HepG2 (cell line): ENCODE measurements at regions not wholly inside any gene's neighbourhood (a gene's known extent, or its start where the extent isn't known, plus 50 kb on each side); places are given as distances from the start of the nearest gene placed in this dataset.

Experiments
- ATAC-seq: fragments of 200-7000 bp; cut with Tn5 transposase; 3 replicates; pipeline ENCODE4 v1.9.1; 2020; ENCODE audit warnings: mild to moderate bottlenecking, moderate library complexity
- BruUV-seq: library from RNA; stranded (reverse); fragments of 400-500 nt; replicated peaks from 2 replicates; lab custom pipeline; 2021; lab: Mats Ljungman, UMichigan
- CTCF ChIA-PET: fragments of 300-600 bp; formaldehyde crosslinking; extraction: SDS; loops from one replicate; lab custom pipeline; 2021; ENCODE audit warnings: low total read pairs, inconsistent platforms, low intra/inter-chr PET ratio; lab: Yijun Ruan, JAX
- POLR2A ChIA-PET: fragments of 350-600 bp; sonication (Branson Sonifier 250); formaldehyde crosslinking; loops from one replicate; lab custom pipeline; 2020; ENCODE audit warnings: antibody characterized with exemption, inconsistent platforms; lab: Yijun Ruan, JAX
- DNase-seq: peaks from one replicate; pipeline ENCODE4 v3.0.0-alpha.2; 2015; ENCODE audit warnings: low spot score
- FAIRE-seq: peaks from 3 replicates; lab custom pipeline; 2011; peaks lifted over from hg19 to GRCh38; lab: Jason Lieb, UNC
- H2AFZ ChIP-seq: one replicate; pipeline ENCODE4 v1.6.1; 2011; ENCODE audit warnings: low read length, inconsistent platforms
- H3K27ac ChIP-seq: fragments of 300-600 bp; 3 replicates; pipeline ENCODE4 v1.8.0; 2011; ENCODE audit warnings: mixed run types, mild to moderate bottlenecking, mixed read lengths, low read length, inconsistent platforms; ENCODE audit not compliant: insufficient read depth; ENCODE audit errors: extremely low read length
- H3K27me3 ChIP-seq, 2 experiments: fragments of 200-600 bp in 1 of 2; 2 replicates in 1 of 2; 3 replicates in 1 of 2; pipeline versions ENCODE4 v1.6.0 to v1.8.0; 2011; ENCODE audit warnings: low read length in 2 of 2, mild to moderate bottlenecking in 2 of 2, moderate library complexity in 2 of 2, inconsistent platforms in 1 of 2; ENCODE audit not compliant: insufficient read depth in 2 of 2, control insufficient read depth in 1 of 2
- H3K36me3 ChIP-seq, 2 experiments: fragments of 200-600 bp in 1 of 2; replicated peaks in 1 of 2; 2 replicates in 1 of 2; 3 replicates in 1 of 2; pipeline versions ENCODE4 v1.5.1 to v1.8.0; 2011; ENCODE audit warnings: low read length in 2 of 2, inconsistent platforms in 1 of 2; ENCODE audit not compliant: insufficient read depth in 2 of 2, control insufficient read depth in 1 of 2
- H3K4me1 ChIP-seq: 2 replicates; pipeline ENCODE4 v1.5.1; 2012; ENCODE audit warnings: low read length, inconsistent platforms; ENCODE audit not compliant: insufficient read depth
- H3K4me2 ChIP-seq: 2 replicates; pipeline ENCODE4 v1.6.0; 2011; ENCODE audit warnings: low read depth, low read length, inconsistent platforms
- H3K4me3 ChIP-seq, 3 experiments: fragments of 200-600 bp in 1 of 3; sonication (generic), shearing (Covaris generic) in 1 of 3; replicated peaks in 1 of 3; 2 replicates each; pipeline ENCODE4 v1.5.1; 2011 to 2016; ENCODE audit warnings: low read length in 3 of 3, inconsistent platforms in 2 of 3, low read depth in 2 of 3, mild to moderate bottlenecking in 2 of 3, control low read depth in 1 of 3, mixed read lengths in 1 of 3; ENCODE audit not compliant: insufficient read depth in 1 of 3
- H3K79me2 ChIP-seq: one replicate; pipeline ENCODE4 v1.6.1; 2011; ENCODE audit warnings: low read length, inconsistent platforms; ENCODE audit not compliant: insufficient read depth
- H3K9ac ChIP-seq: 2 replicates; pipeline ENCODE4 v1.6.0; 2011; ENCODE audit warnings: mild to moderate bottlenecking, low read depth, low read length, inconsistent platforms; ENCODE audit not compliant: insufficient read depth
- H3K9me3 ChIP-seq: 2 replicates; pipeline ENCODE4 v1.5.1; 2012; ENCODE audit warnings: mild to moderate bottlenecking, low read length
- H4K20me1 ChIP-seq: 2 replicates; pipeline ENCODE4 v1.6.0; 2011; ENCODE audit warnings: inconsistent platforms, mild to moderate bottlenecking, low read length, moderate library complexity; ENCODE audit not compliant: insufficient read depth
- CHD4 ChIP-seq: fragments of 200-600 bp; sonication (generic); IDR thresholded peaks from 2 replicates; pipeline ENCODE4 v1.7.0; 2017; ENCODE audit warnings: mild to moderate bottlenecking, low read length, borderline replicate concordance
- DDIT3 ChIP-seq: sonication (generic); formaldehyde crosslinking; IDR thresholded peaks from 2 replicates; pipeline ENCODE4 v1.4.0; 2020; ENCODE audit warnings: mild to moderate bottlenecking, missing genetic modification reagents
- FOXA3 ChIP-seq: IDR thresholded peaks from 2 replicates; pipeline ENCODE4 v1.6.1; 2016; ENCODE audit warnings: missing genetic modification reagents, missing compliant biosample characterization
- HNF4G ChIP-seq, 2 experiments: sonication (generic) in 1 of 2; formaldehyde crosslinking in 1 of 2; IDR thresholded peaks; 2 replicates each; pipeline versions ENCODE4 v1.4.0 to v1.6.1; 2011 to 2020; ENCODE audit warnings: borderline replicate concordance in 2 of 2, low read depth in 2 of 2, mild to moderate bottlenecking in 2 of 2, low read length in 1 of 2, missing genetic modification reagents in 1 of 2, moderate library complexity in 1 of 2
- IKZF5 ChIP-seq: IDR thresholded peaks from 2 replicates; pipeline ENCODE4 v1.6.1; 2018; ENCODE audit warnings: missing genetic modification reagents, mild to moderate bottlenecking, missing compliant biosample characterization
- LBX2 ChIP-seq: sonication (generic); formaldehyde crosslinking; IDR thresholded peaks from 2 replicates; pipeline ENCODE4 v1.5.0; 2020; ENCODE audit warnings: missing genetic modification reagents, mild to moderate bottlenecking, borderline replicate concordance
- PLRG1 ChIP-seq: fragments of 450-650 bp; conservative IDR thresholded peaks from 2 replicates; pipeline ENCODE4 v1.6.1; 2016
- RARG ChIP-seq: sonication (generic); formaldehyde crosslinking; IDR thresholded peaks from 2 replicates; pipeline ENCODE4 v1.4.0; 2020; ENCODE audit warnings: low read depth, mild to moderate bottlenecking, missing genetic modification reagents
- SKIL ChIP-seq: sonication (generic); formaldehyde crosslinking; IDR thresholded peaks from 2 replicates; pipeline ENCODE4 v1.8.0; 2022; ENCODE audit warnings: missing genetic modification reagents, mild to moderate bottlenecking, moderate library complexity, borderline replicate concordance
- SNAI1 ChIP-seq: sonication (generic); formaldehyde crosslinking; IDR thresholded peaks from 2 replicates; pipeline ENCODE4 v1.5.0; 2020; ENCODE audit warnings: mild to moderate bottlenecking, missing genetic modification reagents, borderline replicate concordance
- YEATS4 ChIP-seq: sonication (generic); formaldehyde crosslinking; IDR thresholded peaks from 2 replicates; pipeline ENCODE4 v1.4.0; 2020; ENCODE audit warnings: missing genetic modification reagents, borderline replicate concordance
- ZFP82 ChIP-seq: sonication (generic); formaldehyde crosslinking; IDR thresholded peaks from 2 replicates; pipeline ENCODE4 v1.5.1; 2020; ENCODE audit warnings: mild to moderate bottlenecking, missing genetic modification reagents, borderline replicate concordance
- ZNF496 ChIP-seq: sonication (generic); formaldehyde crosslinking; IDR thresholded peaks from 2 replicates; pipeline ENCODE4 v1.8.1; 2023; ENCODE audit warnings: mild to moderate bottlenecking, moderate library complexity, missing genetic modification reagents; ENCODE audit not compliant: insufficient replicate concordance
- ZNF660 ChIP-seq: sonication (generic); formaldehyde crosslinking; IDR thresholded peaks from 2 replicates; pipeline ENCODE4 v1.5.1; 2020; ENCODE audit warnings: mild to moderate bottlenecking, low read depth, missing genetic modification reagents, borderline replicate concordance
- ZNF7 ChIP-seq: IDR thresholded peaks from 2 replicates; pipeline ENCODE4 v1.6.1; 2016; ENCODE audit warnings: missing biosample characterization, missing genetic modification reagents
- ZNF724P ChIP-seq: sonication (generic); formaldehyde crosslinking; IDR thresholded peaks from 2 replicates; pipeline ENCODE4 v1.8.0; 2022; ENCODE audit warnings: missing genetic modification reagents, borderline replicate concordance
- WGBS: methylation state at CpG from one replicate; pipeline ENCODE4 v1.1.6; 2017; ENCODE audit warnings: low lambda C conversion rate; 5-methylcytosine and 5-hydroxymethylcytosine counted together
- in situ Hi-C: cut with HindIII; loops from 2 replicates; pipeline ENCODE4 v1.10.0; 2017; ENCODE audit warnings: low pct_unique_long_range_greater_than_20kb; ENCODE audit not compliant: extremely low pct_ligation_motif_present
- intact Hi-C: fragments of 100-400 bp; cut with micrococcal nuclease; formaldehyde crosslinking; loops from one replicate; pipeline ENCODE4 v1.10.0; 2022; ENCODE audit not compliant: unreplicated experiment

GRCh38 chr11:71075871-71076420 is 176.4 kb downstream of the SHANK2 start:
- no peak overlapping the region for H3K4me2 ChIP-seq
- POLR2A ChIA-PET, result no interaction called here
- no peak overlapping the region for H3K9ac ChIP-seq
- no TSS peak for BruUV-seq
- 96% methylated on average over 7 of the region's 10 CpGs for WGBS
- ATAC-seq (peak; percentile 14; the same call in 1 of the 3 replicates), DNase-seq (no peak), FAIRE-seq (no peak)
- in situ Hi-C loops (no loop called here), intact Hi-C loops (no loop called here)
- CTCF ChIA-PET, result no interaction called here
- no peak overlapping the region for H2AFZ ChIP-seq
- no peaks in the 10 kb centered on the region for H3K9me3 ChIP-seq
- no peaks in the 10 kb centered on the region for H3K79me2 ChIP-seq
- peaks cover 10% of the 10 kb centered on the region; the same call in 1 of the 2 replicates for H4K20me1 ChIP-seq
- H3K27ac ChIP-seq, result no peak overlapping the region
- no peak overlapping the region for H3K4me3 ChIP-seq
- peaks cover 20 to 53% of the 10 kb centered on the region in 2 experiments; a peak in 4 of 5 replicates for H3K36me3 ChIP-seq
- H3K27me3 ChIP-seq, result no peaks in the 10 kb centered on the region
- H3K4me1 ChIP-seq, result no peaks in the 10 kb centered on the region
- TF ChIP-seq IKZF5 (CRISPR knock-in tag), result no peak
- no peak for TF ChIP-seq ZNF496 (CRISPR knock-in tag)
- no peak for TF ChIP-seq RARG (CRISPR knock-in tag)
- TF ChIP-seq ZNF660 (CRISPR knock-in tag), result no peak
- TF ChIP-seq ZNF724P (CRISPR knock-in tag), result no peak
- TF ChIP-seq FOXA3 (CRISPR knock-in tag), result no peak
- TF ChIP-seq SNAI1, result no peak
- no peak for TF ChIP-seq YEATS4 (CRISPR knock-in tag)
- TF ChIP-seq ZNF7 (CRISPR knock-in tag), result no peak
- no peak for TF ChIP-seq DDIT3
- TF ChIP-seq HNF4G (IDR thresholded peaks at IDR 0.05; ENCODE audit: borderline replicate concordance, low read depth, low read length), result no peak
- no peak for TF ChIP-seq HNF4G (CRISPR knock-in tag; IDR thresholded peaks at IDR 0.05; ENCODE audit: borderline replicate concordance, low read depth)
- TF ChIP-seq CHD4, result no peak
- TF ChIP-seq SKIL (CRISPR knock-in tag), result no peak
- no peak for TF ChIP-seq LBX2 (CRISPR knock-in tag)
- TF ChIP-seq PLRG1, result no peak
- TF ChIP-seq ZFP82, result no peak
